ENCODE measurements at regions not wholly inside any gene's neighbourhood (a gene's known extent, or its start where the extent isn't known, plus 50 kb on each side); places are given as distances from the start of the nearest gene placed in this dataset.

GRCh38 chr11:116558504-116559211 is 214.1 kb downstream of the BUD13 start:
- no peak for TF ChIP-seq POLR2AphosphoS5 (IDR thresholded peaks at IDR 0.05)
- TF ChIP-seq CTCF (IDR thresholded peaks at IDR 0.05; ENCODE audit: poor library complexity, severe bottlenecking): no peak
- no peak for TF ChIP-seq RAD21 (conservative IDR thresholded peaks at IDR 0.05)
- no peak for TF ChIP-seq EP300 (conservative IDR thresholded peaks at IDR 0.05; ENCODE audit: poor library complexity, severe bottlenecking)
- TF ChIP-seq REST (IDR thresholded peaks at IDR 0.05; ENCODE audit: borderline replicate concordance): no peak
- no peak for TF ChIP-seq EZH2 (IDR thresholded peaks at IDR 0.05; ENCODE audit: borderline replicate concordance, insufficient read depth, low read length, poor library complexity, severe bottlenecking)
- TF ChIP-seq TAF1 (IDR thresholded peaks at IDR 0.05; ENCODE audit: low read depth): no peak
- TF ChIP-seq MXI1 (conservative IDR thresholded peaks at IDR 0.05; ENCODE audit: poor library complexity, severe bottlenecking): no peak
- no peak for TF ChIP-seq SMC3 (conservative IDR thresholded peaks at IDR 0.05; ENCODE audit: poor library complexity)

Measured in neural cell (in vitro differentiated cells).